GM20000 (cell line): ENCODE measurements at regions not wholly inside any gene's neighbourhood (a gene's known extent, or its start where the extent isn't known, plus 50 kb on each side); places are given as distances from the start of the nearest gene placed in this dataset.

Experiments
- DNase-seq: peaks from one replicate; pipeline ENCODE4 v3.0.0; 2012; ENCODE audit warnings: low spot score
- TF ChIP-seq, protein P1 (sequence below): IDR thresholded peaks from 2 replicates; pipeline ENCODE4 v1.5.1; 2012; ENCODE audit warnings: mild to moderate bottlenecking, control low read depth; ENCODE audit errors: extremely low read depth, missing control alignments

GRCh38 chr13:38566023-38566422 lies 120.9 kb upstream of the FREM2 start:
- DNase-seq = no peak
- TF ChIP-seq, protein P1, sequence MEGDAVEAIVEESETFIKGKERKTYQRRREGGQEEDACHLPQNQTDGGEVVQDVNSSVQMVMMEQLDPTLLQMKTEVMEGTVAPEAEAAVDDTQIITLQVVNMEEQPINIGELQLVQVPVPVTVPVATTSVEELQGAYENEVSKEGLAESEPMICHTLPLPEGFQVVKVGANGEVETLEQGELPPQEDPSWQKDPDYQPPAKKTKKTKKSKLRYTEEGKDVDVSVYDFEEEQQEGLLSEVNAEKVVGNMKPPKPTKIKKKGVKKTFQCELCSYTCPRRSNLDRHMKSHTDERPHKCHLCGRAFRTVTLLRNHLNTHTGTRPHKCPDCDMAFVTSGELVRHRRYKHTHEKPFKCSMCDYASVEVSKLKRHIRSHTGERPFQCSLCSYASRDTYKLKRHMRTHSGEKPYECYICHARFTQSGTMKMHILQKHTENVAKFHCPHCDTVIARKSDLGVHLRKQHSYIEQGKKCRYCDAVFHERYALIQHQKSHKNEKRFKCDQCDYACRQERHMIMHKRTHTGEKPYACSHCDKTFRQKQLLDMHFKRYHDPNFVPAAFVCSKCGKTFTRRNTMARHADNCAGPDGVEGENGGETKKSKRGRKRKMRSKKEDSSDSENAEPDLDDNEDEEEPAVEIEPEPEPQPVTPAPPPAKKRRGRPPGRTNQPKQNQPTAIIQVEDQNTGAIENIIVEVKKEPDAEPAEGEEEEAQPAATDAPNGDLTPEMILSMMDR = no peak

DNA sequence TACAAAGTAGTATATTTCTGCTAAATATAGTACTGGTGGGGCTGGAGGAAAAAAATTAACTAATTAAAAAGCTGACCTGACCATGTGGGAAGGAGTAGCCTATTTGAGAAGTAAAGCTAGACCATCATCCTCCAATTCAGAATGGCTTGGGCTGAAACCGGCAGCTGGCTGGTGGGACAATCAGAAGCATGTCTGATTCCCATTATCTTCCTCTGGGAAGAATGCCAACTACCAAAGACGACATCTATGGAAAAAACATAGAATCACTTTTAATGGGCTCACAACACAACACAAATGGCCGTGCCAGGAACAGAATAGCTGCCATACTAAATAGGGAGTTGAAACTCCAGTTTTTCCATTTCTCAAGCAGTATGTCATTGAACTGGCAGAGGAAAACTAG lies 120.4 kb upstream of the FREM2 start:
- no peak for DNase-seq
- TF ChIP-seq, protein P1 = no peak

DNA sequence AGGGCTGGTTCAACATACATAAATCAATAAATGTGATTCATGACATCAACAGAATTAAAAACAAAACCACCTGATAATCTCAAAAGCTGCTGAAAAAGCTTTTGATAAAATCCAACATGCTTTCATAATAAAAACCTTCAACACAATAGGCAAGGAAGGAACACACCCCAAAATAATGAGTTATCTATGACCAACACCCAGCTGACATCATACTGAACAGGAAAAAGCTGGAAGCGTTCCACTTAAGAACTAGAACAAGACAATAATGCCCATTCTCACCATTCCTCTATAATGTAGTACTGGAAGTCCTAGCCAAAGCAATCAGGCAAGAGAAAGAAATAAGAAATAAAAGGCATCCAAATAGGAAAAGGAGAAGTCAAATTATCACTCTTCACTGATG lies 116.2 kb upstream of the FREM2 start:
- TF ChIP-seq, protein P1 = no peak
- no peak for DNase-seq

- no peak for DNase-seq
- TF ChIP-seq, protein P1 = no peak
Measured at GRCh38 chr13:38575427-38575826, 111.5 kb upstream of the FREM2 start.

DNA sequence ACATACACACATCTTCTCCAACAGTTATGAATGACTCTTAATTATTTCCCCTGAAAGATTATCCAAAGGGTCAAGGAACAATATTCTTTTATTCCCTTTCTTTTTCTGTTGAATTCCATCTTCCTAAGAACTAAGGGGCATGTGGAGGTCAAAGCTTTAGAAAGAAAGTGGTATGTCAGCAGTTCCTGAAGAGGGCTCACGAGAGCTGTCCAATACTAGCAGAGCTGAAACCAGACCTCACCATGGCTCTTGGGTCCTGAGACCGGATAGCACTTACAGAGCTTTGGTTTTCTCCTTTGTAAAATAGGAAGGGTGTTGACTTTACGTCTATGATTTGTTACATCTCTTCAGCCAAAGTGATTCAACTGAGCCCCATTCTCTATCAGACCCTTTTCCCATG lies 109.8 kb upstream of the FREM2 start:
- TF ChIP-seq, protein P1 = no peak

GRCh38 chr13:38582133-38582532 lies 104.7 kb upstream of the FREM2 start:
- TF ChIP-seq, protein P1 = peak; percentile 7
- DNase-seq = peak; percentile 15

More for the DNA sequence above, 109.8 kb upstream of the FREM2 start:
- no peak for DNase-seq

GRCh38 chr13:38590230-38590629 lies 96.6 kb upstream of the FREM2 start:
- no peak for DNase-seq
- TF ChIP-seq, protein P1 = no peak
